OCI-LY1 (cell line): ENCODE measurements at regions not wholly inside any gene's neighbourhood (a gene's known extent, or its start where the extent isn't known, plus 50 kb on each side); places are given as distances from the start of the nearest gene placed in this dataset.

ENCODE experiments used
- EZH2 ChIP-seq: fragments of 200-600 bp; sonication (generic), shearing (Covaris generic); IDR thresholded peaks from 2 replicates; pipeline ENCODE4 v1.8.0; 2017; ENCODE audit warnings: borderline replicate concordance, mixed run types, mild to moderate bottlenecking, antibody characterized with exemption, low read length, moderate library complexity, mixed read lengths
- TF ChIP-seq, protein P1 (sequence below): fragments of 200-600 bp; sonication (generic), shearing (Covaris generic); IDR thresholded peaks from 2 replicates; pipeline ENCODE4 v1.5.1; 2017; ENCODE audit warnings: mild to moderate bottlenecking, antibody characterized with exemption, low read length, moderate library complexity, mixed read lengths

DNA sequence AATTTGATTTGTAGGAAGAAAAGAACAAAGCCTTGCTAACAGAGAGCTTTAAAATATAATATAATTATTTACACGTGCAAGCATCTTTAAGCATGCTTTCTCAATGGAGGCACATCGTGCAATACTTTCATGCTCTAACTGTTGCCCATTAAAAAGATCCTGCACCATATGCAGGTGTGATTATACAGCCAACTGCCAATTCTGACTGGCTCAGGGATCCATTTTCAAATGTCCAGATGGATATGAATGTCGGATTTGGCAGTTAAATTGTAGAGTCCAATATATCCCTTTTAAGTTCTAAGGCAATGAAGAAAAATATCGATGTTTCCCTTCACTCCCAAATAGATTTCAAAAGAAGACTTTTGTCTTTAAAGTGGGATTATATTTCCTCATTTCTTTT, 416.4 kb upstream of the CD180 start:
- TF ChIP-seq, protein P1, sequence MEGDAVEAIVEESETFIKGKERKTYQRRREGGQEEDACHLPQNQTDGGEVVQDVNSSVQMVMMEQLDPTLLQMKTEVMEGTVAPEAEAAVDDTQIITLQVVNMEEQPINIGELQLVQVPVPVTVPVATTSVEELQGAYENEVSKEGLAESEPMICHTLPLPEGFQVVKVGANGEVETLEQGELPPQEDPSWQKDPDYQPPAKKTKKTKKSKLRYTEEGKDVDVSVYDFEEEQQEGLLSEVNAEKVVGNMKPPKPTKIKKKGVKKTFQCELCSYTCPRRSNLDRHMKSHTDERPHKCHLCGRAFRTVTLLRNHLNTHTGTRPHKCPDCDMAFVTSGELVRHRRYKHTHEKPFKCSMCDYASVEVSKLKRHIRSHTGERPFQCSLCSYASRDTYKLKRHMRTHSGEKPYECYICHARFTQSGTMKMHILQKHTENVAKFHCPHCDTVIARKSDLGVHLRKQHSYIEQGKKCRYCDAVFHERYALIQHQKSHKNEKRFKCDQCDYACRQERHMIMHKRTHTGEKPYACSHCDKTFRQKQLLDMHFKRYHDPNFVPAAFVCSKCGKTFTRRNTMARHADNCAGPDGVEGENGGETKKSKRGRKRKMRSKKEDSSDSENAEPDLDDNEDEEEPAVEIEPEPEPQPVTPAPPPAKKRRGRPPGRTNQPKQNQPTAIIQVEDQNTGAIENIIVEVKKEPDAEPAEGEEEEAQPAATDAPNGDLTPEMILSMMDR, result no peak
- TF ChIP-seq EZH2, result no peak
